HG03039 (cell line): ENCODE measurements at regions not wholly inside any gene's neighbourhood (a gene's known extent, or its start where the extent isn't known, plus 50 kb on each side); places are given as distances from the start of the nearest gene placed in this dataset.

ENCODE experiments used
- ATAC-seq: cut with Tn5 transposase; IDR thresholded peaks from one replicate; pipeline ENCODE4 v1.9.1; 2021; ENCODE audit warnings: mild to moderate bottlenecking, moderate library complexity; ENCODE audit not compliant: unreplicated experiment

GRCh38 chr5:1707467-1707866 is 92.2 kb downstream of the MRPL36 start:
- no peak for ATAC-seq

GRCh38 chr5:1706428-1706827 is 93.2 kb downstream of the MRPL36 start:
- no peak for ATAC-seq

GRCh38 chr5:1706021-1706420 is 93.6 kb downstream of the MRPL36 start:
- no peak for ATAC-seq

GRCh38 chr5:1704676-1705075 is 95.0 kb downstream of the MRPL36 start:
- ATAC-seq = no peak

- ATAC-seq = no peak
Observed at GRCh38 chr5:1704266-1704665, 95.4 kb downstream of the MRPL36 start.

- ATAC-seq = no peak
Observed at GRCh38 chr5:1703352-1704050, 96.1 kb downstream of the MRPL36 start.

GRCh38 chr5:1702318-1702717 is 97.3 kb downstream of the MRPL36 start:
- no peak for ATAC-seq

GRCh38 chr5:1701884-1702283 is 97.8 kb downstream of the MRPL36 start:
- no peak for ATAC-seq

GRCh38 chr5:1701216-1701864 is 98.3 kb downstream of the MRPL36 start:
- ATAC-seq = no peak

GRCh38 chr5:1699394-1699793 is 100.2 kb downstream of the MRPL36 start:
- no peak for ATAC-seq

GRCh38 chr5:1698589-1699316 is 100.9 kb downstream of the MRPL36 start:
- ATAC-seq = no peak

GRCh38 chr5:1692381-1692780 is 107.3 kb downstream of the MRPL36 start:
- ATAC-seq = no peak

- ATAC-seq = no peak
Observed at GRCh38 chr5:1687301-1687970, 112.2 kb downstream of the MRPL36 start.

- no peak for ATAC-seq
Observed at GRCh38 chr5:1686016-1686802, 113.4 kb downstream of the MRPL36 start.

GRCh38 chr5:1685066-1685465 is 114.6 kb downstream of the MRPL36 start:
- ATAC-seq = no peak

GRCh38 chr5:1681955-1682354 is 117.7 kb downstream of the MRPL36 start:
- ATAC-seq = no peak

- ATAC-seq = no peak
Observed at GRCh38 chr5:1673042-1673677, 126.5 kb downstream of the MRPL36 start.

- no peak for ATAC-seq
Observed at GRCh38 chr5:1672396-1672795, 127.2 kb downstream of the MRPL36 start.

GRCh38 chr5:1671351-1671750 is 128.3 kb downstream of the MRPL36 start:
- ATAC-seq = no peak

- ATAC-seq = no peak
Observed at GRCh38 chr5:1670351-1670750, 129.3 kb downstream of the MRPL36 start.
